ENCODE measurements at regions not wholly inside any gene's neighbourhood (a gene's known extent, or its start where the extent isn't known, plus 50 kb on each side); places are given as distances from the start of the nearest gene placed in this dataset.

DNA sequence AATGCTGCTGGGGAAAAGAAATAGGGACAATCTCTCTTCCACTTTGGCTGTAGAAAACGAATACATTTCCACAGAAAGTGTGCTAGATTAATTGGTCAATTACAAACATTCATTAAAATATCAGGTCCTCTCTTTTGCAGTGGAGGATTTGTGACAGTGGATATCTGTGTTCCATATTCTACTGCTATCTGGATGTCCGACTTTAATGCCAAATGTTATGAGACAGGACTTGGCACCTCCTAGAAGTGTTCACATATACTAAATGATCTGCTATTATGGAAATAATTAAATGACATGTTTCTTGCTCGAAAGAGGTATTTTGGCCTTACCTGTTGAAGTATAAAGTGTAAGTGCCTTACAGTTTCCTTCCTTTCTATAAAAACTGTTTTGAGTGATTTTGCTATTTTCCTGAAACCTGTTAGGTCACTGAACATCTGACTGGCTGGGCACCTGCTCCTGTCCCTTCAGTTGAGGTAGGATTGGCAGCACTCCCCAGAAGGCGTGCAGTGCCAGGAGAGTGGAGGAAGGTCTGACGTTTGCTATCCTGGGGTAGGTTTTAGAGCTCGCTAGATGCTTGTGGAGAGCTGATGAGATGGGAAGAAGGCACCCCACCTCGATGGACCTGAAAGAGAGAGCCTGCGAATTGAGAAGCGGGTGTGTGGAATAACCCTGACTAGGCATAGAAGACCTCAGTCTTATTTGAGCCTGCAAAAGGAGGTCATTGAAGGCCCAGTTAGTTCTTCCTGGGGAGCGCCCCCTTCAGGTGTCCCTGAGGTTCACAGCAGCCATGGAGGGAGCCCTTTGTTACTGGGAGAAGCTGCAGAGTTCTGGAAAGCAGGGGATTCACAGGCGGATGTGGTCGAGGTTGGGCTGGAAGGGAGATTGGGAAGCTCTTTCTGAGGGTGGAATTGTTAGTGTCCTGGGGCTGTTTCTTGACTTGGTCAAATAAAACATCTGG lies 159.4 kb upstream of the ZNF267 start:
- peak; percentile 21 to 69 for DNase-seq (ENCODE audit: low read depth in 1 of 2, low spot score in 2 of 2)
- H3K27me3 ChIP-seq (replicated peaks in 1 of 4; ENCODE audit: control insufficient read depth in 3 of 4, extremely low read depth in 1 of 4, insufficient read depth in 3 of 4, low read length in 3 of 4), result no peaks in the 10 kb centered on the region
- no peak overlapping the region for H2BK20ac ChIP-seq (ENCODE audit: low read length)
- H3K23ac ChIP-seq (ENCODE audit: insufficient read length), result no peak overlapping the region
- H2BK120ac ChIP-seq (replicated peaks; ENCODE audit: low read depth, low read length), result no peak overlapping the region
- no peak overlapping the region for H4K8ac ChIP-seq (ENCODE audit: extremely low read depth, insufficient read depth, low read length)
- WGBS, 2 experiments (ENCODE audit: extremely low coverage in 1 of 2, insufficient coverage in 1 of 2, insufficient read length in 1 of 2, insufficient replicate concordance in 2 of 2, low coverage in 1 of 2, low lambda C conversion rate in 2 of 2, missing lambda C conversion rate in 1 of 2), result 44% methylated on average over 12 of the region's 12 CpGs; no CpG with 5 or more reads in 1 of the 2 experiments
- H4K20me1 ChIP-seq (replicated peaks in 1 of 2; ENCODE audit: control insufficient read depth in 1 of 2, insufficient read depth in 2 of 2, low read length in 2 of 2), result peaks cover 3 to 8% of the 10 kb centered on the region in 2 experiments
- H2BK5ac ChIP-seq (ENCODE audit: low read depth, low read length), result peak overlapping the region; percentile 85; the same call in 1 of the 2 replicates
- peak overlapping the region; percentile 71 to 79 for H3K4me2 ChIP-seq (ENCODE audit: insufficient read depth in 1 of 2, low read depth in 2 of 2, low read length in 2 of 2)
- peaks cover 4 to 14% (median 5%) of the 10 kb centered on the region in 4 experiments; a peak in 6 of 7 replicates for H3K4me1 ChIP-seq (replicated peaks in 1 of 4; ENCODE audit: control insufficient read depth in 3 of 4, insufficient read depth in 4 of 4, low read length in 3 of 4)
- no peak overlapping the region for H3K18ac ChIP-seq (ENCODE audit: extremely low read depth, low read length)
- no peak overlapping the region for H3K4ac ChIP-seq (replicated peaks; ENCODE audit: insufficient read length, low read depth, low read length)
- POLR2A ChIA-PET (ENCODE audit: partially characterized antibody), result interaction anchor here (0.9 to 4.7 kb wide), 20 partner anchors 8 to 640 kb away, joined by 3 to 43 read pairs (median 6); partner anchors contain the start of genes AHSP, ARMC5, PRSS53 and RUSF1
- H2BK12ac ChIP-seq (ENCODE audit: low read depth, low read length), result no peak overlapping the region
- 0 out of 2 replicates have a peak, but pooled peaks cover 2% of the 10 kb centered on the region for H3K23me2 ChIP-seq (ENCODE audit: low read depth, low read length)
- no peak overlapping the region for H4K5ac ChIP-seq (ENCODE audit: insufficient read length, low read depth, low read length)
- H3K9ac ChIP-seq (replicated peaks in 1 of 4; ENCODE audit: extremely low read depth in 1 of 4, low read depth in 3 of 4, low read length in 3 of 4), result peak overlapping the region in 3 of 4 experiments; percentile 91 to 94 (median 91); a peak in 6 of 7 replicates
- peak overlapping the region; percentile 43; the same call in 1 of the 2 replicates for H2AFZ ChIP-seq (ENCODE audit: low read length)
- H2AK5ac ChIP-seq (ENCODE audit: low read depth, low read length), result no peak overlapping the region
- no peak for FAIRE-seq
- H3K79me1 ChIP-seq (ENCODE audit: low read depth, low read length), result peaks cover 6% of the 10 kb centered on the region
- peak overlapping the region; percentile 77 to 95 (median 92) for H3K4me3 ChIP-seq (ENCODE audit: extremely low read depth in 1 of 4, insufficient read depth in 2 of 4, low read depth in 3 of 4, low read length in 4 of 4)
- H3K79me2 ChIP-seq (ENCODE audit: control insufficient read depth in 1 of 2, insufficient read depth in 2 of 2, low read length in 2 of 2), result peaks cover 8 to 42% of the 10 kb centered on the region in 2 experiments
- H3K9me3 ChIP-seq (ENCODE audit: insufficient read depth in 2 of 2, low read depth in 1 of 2, low read length in 1 of 2), result no peaks in the 10 kb centered on the region
- H2BK15ac ChIP-seq (ENCODE audit: low read length), result no peak overlapping the region
- CTCF ChIA-PET (ENCODE audit: partially characterized antibody), result interaction anchor here (0.7 to 2.6 kb wide), 12 partner anchors 8 to 711 kb away, joined by 3 to 9 read pairs (median 3); no protein-coding TSS in a partner anchor
- H3K27ac ChIP-seq (ENCODE audit: low read depth, low read length), result peak overlapping the region; percentile 94
- H4K91ac ChIP-seq (replicated peaks; ENCODE audit: insufficient read length, low read length), result no peak overlapping the region
- H3K14ac ChIP-seq (ENCODE audit: insufficient read length), result no peak overlapping the region
- peaks cover 0 to 13% (median 10%) of the 10 kb centered on the region in 4 experiments; a peak in 5 of 8 replicates for H3K36me3 ChIP-seq (ENCODE audit: control insufficient read depth in 2 of 4, insufficient read depth in 4 of 4, low read length in 3 of 4)
- H3K56ac ChIP-seq (replicated peaks; ENCODE audit: insufficient read length, low read depth, low read length), result no peak overlapping the region
- TF ChIP-seq POLR2A (IDR thresholded peaks at IDR 0.05; ENCODE audit: control extremely low read depth in 1 of 2, low read depth in 2 of 2, low read length in 2 of 2) (peak in 1 of 2 experiments; percentile 60; a peak in 1 of 3 replicates), TBP (IDR thresholded peaks at IDR 0.05; ENCODE audit: low read depth, low read length) (peak; percentile 41; the same call in 1 of the 2 replicates), JUND (IDR thresholded peaks at IDR 0.05; ENCODE audit: low read length) (no peak), TAF1 (IDR thresholded peaks at IDR 0.05; ENCODE audit: low read depth, low read length) (0 out of 2 replicates have a peak, but pooled peaks have one; percentile 42), EP300 (IDR thresholded peaks at IDR 0.05; ENCODE audit: borderline replicate concordance in 1 of 2, low read depth in 2 of 2, low read length in 2 of 2) (no peak), CREB1 (IDR thresholded peaks at IDR 0.05) (no peak), RAD21 (IDR thresholded peaks at IDR 0.05 in 1 of 2, conservative IDR thresholded peaks at IDR 0.05 in 1 of 2; ENCODE audit: low read depth in 2 of 2, low read length in 2 of 2) (peak; percentile 26 to 37)
- TF ChIP-seq, protein P1, sequence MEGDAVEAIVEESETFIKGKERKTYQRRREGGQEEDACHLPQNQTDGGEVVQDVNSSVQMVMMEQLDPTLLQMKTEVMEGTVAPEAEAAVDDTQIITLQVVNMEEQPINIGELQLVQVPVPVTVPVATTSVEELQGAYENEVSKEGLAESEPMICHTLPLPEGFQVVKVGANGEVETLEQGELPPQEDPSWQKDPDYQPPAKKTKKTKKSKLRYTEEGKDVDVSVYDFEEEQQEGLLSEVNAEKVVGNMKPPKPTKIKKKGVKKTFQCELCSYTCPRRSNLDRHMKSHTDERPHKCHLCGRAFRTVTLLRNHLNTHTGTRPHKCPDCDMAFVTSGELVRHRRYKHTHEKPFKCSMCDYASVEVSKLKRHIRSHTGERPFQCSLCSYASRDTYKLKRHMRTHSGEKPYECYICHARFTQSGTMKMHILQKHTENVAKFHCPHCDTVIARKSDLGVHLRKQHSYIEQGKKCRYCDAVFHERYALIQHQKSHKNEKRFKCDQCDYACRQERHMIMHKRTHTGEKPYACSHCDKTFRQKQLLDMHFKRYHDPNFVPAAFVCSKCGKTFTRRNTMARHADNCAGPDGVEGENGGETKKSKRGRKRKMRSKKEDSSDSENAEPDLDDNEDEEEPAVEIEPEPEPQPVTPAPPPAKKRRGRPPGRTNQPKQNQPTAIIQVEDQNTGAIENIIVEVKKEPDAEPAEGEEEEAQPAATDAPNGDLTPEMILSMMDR (IDR thresholded peaks at IDR 0.05; ENCODE audit: control extremely low read depth in 1 of 3, insufficient read depth in 1 of 3, low read depth in 1 of 3, low read length in 3 of 3), result peak; percentile 52 to 78 (median 64)
